Spleen (tissue), 11 donors: ENCODE measurements at regions not wholly inside any gene's neighbourhood (a gene's known extent, or its start where the extent isn't known, plus 50 kb on each side); places are given as distances from the start of the nearest gene placed in this dataset.

ENCODE experiments used
- DNase-seq: peaks from one replicate; pipeline ENCODE4 v3.0.0-alpha.2; 2020
- H3K27ac ChIP-seq, 8 donors: fragments of 200-600 bp; sonication (generic) in 7 of 8; 1 replicate in 4 of 8; 2 replicates in 4 of 8; pipeline versions ENCODE4 v1.5.0 to v1.8.0; 2016 to 2021; ENCODE audit warnings: inconsistent platforms in 4 of 8, mild to moderate bottlenecking in 4 of 8, moderate library complexity in 1 of 8
- H3K27me3 ChIP-seq, 7 donors: fragments of 200-600 bp; sonication (generic) in 6 of 7; replicated peaks in 1 of 7; 1 replicate in 4 of 7; 2 replicates in 3 of 7; pipeline versions ENCODE4 v1.5.0 to v1.8.0; 2016 to 2021; ENCODE audit warnings: inconsistent platforms in 3 of 7, mild to moderate bottlenecking in 1 of 7
- H3K36me3 ChIP-seq, 6 donors: fragments of 200-600 bp; sonication (generic) in 5 of 6; 1 replicate in 4 of 6; 2 replicates in 2 of 6; pipeline versions ENCODE4 v1.5.0 to v1.8.0; 2016 to 2021; ENCODE audit warnings: inconsistent platforms in 2 of 6
- H3K4me1 ChIP-seq, 6 donors: fragments of 200-600 bp; sonication (generic) in 5 of 6; 1 replicate in 3 of 6; 2 replicates in 3 of 6; pipeline versions ENCODE4 v1.5.0 to v1.8.0; 2016 to 2021; ENCODE audit warnings: inconsistent platforms in 3 of 6
- H3K4me3 ChIP-seq, 8 donors: fragments of 200-600 bp; sonication (generic) in 7 of 8; 1 replicate in 4 of 8; 2 replicates in 4 of 8; pipeline versions ENCODE4 v1.5.0 to v1.8.0; 2016 to 2021; ENCODE audit warnings: inconsistent platforms in 4 of 8, mild to moderate bottlenecking in 4 of 8, moderate library complexity in 2 of 8
- H3K9me3 ChIP-seq, 8 donors: fragments of 200-600 bp; sonication (generic) in 7 of 8; 1 replicate in 4 of 8; 2 replicates in 4 of 8; pipeline versions ENCODE4 v1.5.0 to v1.8.0; 2016 to 2021; ENCODE audit warnings: inconsistent platforms in 4 of 8
- CTCF ChIP-seq, 11 experiments: fragments of 200-600 bp in 7 of 11; fragments of 450-650 bp in 4 of 11; sonication (generic) in 4 of 11; IDR thresholded peaks in 8 of 11; conservative IDR thresholded peaks in 3 of 11; 1 replicate in 7 of 11; 2 replicates in 4 of 11; pipeline versions ENCODE4 v1.4.0 to v1.8.0; 2016 to 2021; ENCODE audit warnings: antibody characterized with exemption in 11 of 11, inconsistent platforms in 4 of 11, mild to moderate bottlenecking in 1 of 11
- POLR2A ChIP-seq, 3 donors: fragments of 450-650 bp; IDR thresholded peaks; one replicate each; pipeline ENCODE4 v1.5.1; 2017; ENCODE audit warnings: antibody characterized with exemption in 3 of 3, mild to moderate bottlenecking in 1 of 3
- POLR2AphosphoS5 ChIP-seq, 3 donors: sonication (generic); formaldehyde crosslinking; IDR thresholded peaks; one replicate each; pipeline ENCODE4 v1.5.1; 2017; ENCODE audit warnings: antibody characterized with exemption in 3 of 3
- WGBS, 5 donors: extraction: QIAGEN DNeasy Blood & Tissue Kit in 3 of 5; methylation state at CpG; one replicate each; pipeline versions ENCODE4 v1.1.5 to v1.1.7; 2013 to 2018; 5-methylcytosine and 5-hydroxymethylcytosine counted together
- intact Hi-C: fragments of 100-400 bp; cut with DNase I; formaldehyde crosslinking; loops from one replicate; pipeline ENCODE4 v1.15.0; 2023; ENCODE audit warnings: low total_unique reads
- donor health status: healthy with polysubstance abuse.
- donor health status: DM: no; HTN: no; CAD: no; lungs with moderate emphysema.
- donor health status: DM: no; HTN: no; CAD: no.
- donor health status: Bipolar disorder and iron deficiency.
- donor health status: healthy.
- donor health status: DM: no; HTN: no; CAD: no.
- donor health status: DM: yes; HTN: yes; CAD: no.

- H3K27me3 ChIP-seq = no peaks in the 10 kb centered on the region
- H3K4me1 ChIP-seq = peaks cover 0 to 9% (median 0%) of the 10 kb centered on the region in 6 donors
- no peaks in the 10 kb centered on the region for H3K9me3 ChIP-seq
- TF ChIP-seq CTCF (IDR thresholded peaks at IDR 0.05 in 8 of 11, conservative IDR thresholded peaks at IDR 0.05 in 3 of 11) (no peak), POLR2A (IDR thresholded peaks at IDR 0.05) (no peak), POLR2AphosphoS5 (IDR thresholded peaks at IDR 0.05) (no peak)
- H3K27ac ChIP-seq = no peak overlapping the region
- no peaks in the 10 kb centered on the region for H3K36me3 ChIP-seq
- DNase-seq = no peak
- intact Hi-C loops = no loop called here
- H3K4me3 ChIP-seq = no peak overlapping the region
These were observed 203.9 kb downstream of the MDFIC start for GRCh38 chr7:115125750-115126149.

- TF ChIP-seq CTCF (IDR thresholded peaks at IDR 0.05 in 8 of 11, conservative IDR thresholded peaks at IDR 0.05 in 3 of 11) = no peak
- TF ChIP-seq POLR2AphosphoS5 (IDR thresholded peaks at IDR 0.05) = no peak
- TF ChIP-seq POLR2A (IDR thresholded peaks at IDR 0.05) = no peak
- Histone ChIP-seq H3K36me3 (no peaks in the 10 kb centered on the region), H3K27ac (no peak overlapping the region), H3K4me1 (peaks cover 0 to 9% (median 0%) of the 10 kb centered on the region in 6 donors), H3K9me3 (no peaks in the 10 kb centered on the region), H3K27me3 (no peaks in the 10 kb centered on the region), H3K4me3 (no peak overlapping the region)
- WGBS, 5 donors = 93 to 97% (median 95%) methylated on average over 3 of the region's 3 CpGs
- intact Hi-C loops = no loop called here
- no peak for DNase-seq
These were observed 203.4 kb downstream of the MDFIC start for GRCh38 chr7:115125312-115125711.

DNA sequence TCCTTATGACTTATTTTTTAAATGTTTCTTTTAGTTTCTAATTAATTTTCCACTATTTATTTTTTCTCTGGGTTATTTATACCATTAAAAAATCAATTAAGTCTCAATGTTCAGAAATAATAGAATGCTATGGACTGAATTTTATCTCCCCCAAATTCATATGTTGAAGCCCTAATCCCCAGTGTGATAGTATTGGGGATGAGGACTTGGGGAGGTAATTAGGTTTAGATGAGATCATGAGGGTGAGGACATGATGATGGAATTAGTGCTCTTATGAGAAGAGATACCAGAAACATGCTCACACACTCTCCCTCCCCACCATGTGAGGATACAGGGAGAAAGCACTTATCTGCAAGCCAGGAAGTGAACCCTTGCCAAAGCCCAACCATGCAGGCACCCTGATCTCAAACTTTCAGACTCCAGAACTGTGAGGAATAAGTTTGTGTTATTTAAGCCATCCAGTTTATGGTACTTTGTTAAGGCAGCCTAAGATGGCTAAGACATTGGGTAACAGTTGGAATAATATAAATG is 202.6 kb downstream of the MDFIC start:
- H3K4me3 ChIP-seq = no peak overlapping the region
- no peak for DNase-seq
- TF ChIP-seq POLR2A (IDR thresholded peaks at IDR 0.05) (no peak), POLR2AphosphoS5 (IDR thresholded peaks at IDR 0.05) (no peak), CTCF (IDR thresholded peaks at IDR 0.05 in 8 of 11, conservative IDR thresholded peaks at IDR 0.05 in 3 of 11) (no peak)
- no peak overlapping the region for H3K27ac ChIP-seq
- intact Hi-C loops = no loop called here
- no peaks in the 10 kb centered on the region for H3K9me3 ChIP-seq
- H3K36me3 ChIP-seq = no peaks in the 10 kb centered on the region
- no peaks in the 10 kb centered on the region for H3K27me3 ChIP-seq
- peaks cover 0 to 9% (median 0%) of the 10 kb centered on the region in 6 donors for H3K4me1 ChIP-seq

- H3K9me3 ChIP-seq = no peaks in the 10 kb centered on the region
- H3K36me3 ChIP-seq = no peaks in the 10 kb centered on the region
- no peak overlapping the region for H3K27ac ChIP-seq
- 89 to 100% (median 95%) methylated on average over 2 of the region's 2 CpGs for WGBS, 5 donors
- no peak for DNase-seq
- H3K27me3 ChIP-seq = no peaks in the 10 kb centered on the region
- intact Hi-C loops = no loop called here
- TF ChIP-seq POLR2A (IDR thresholded peaks at IDR 0.05) = no peak
- no peak for TF ChIP-seq CTCF (IDR thresholded peaks at IDR 0.05 in 8 of 11, conservative IDR thresholded peaks at IDR 0.05 in 3 of 11)
- TF ChIP-seq POLR2AphosphoS5 (IDR thresholded peaks at IDR 0.05) = no peak
- H3K4me3 ChIP-seq = no peak overlapping the region
- peaks cover 0 to 9% (median 0%) of the 10 kb centered on the region in 6 donors for H3K4me1 ChIP-seq
These were observed 201.5 kb downstream of the MDFIC start for GRCh38 chr7:115123441-115123840.
